ENCODE measurements at regions not wholly inside any gene's neighbourhood (a gene's known extent, or its start where the extent isn't known, plus 50 kb on each side); places are given as distances from the start of the nearest gene placed in this dataset.

- TF ChIP-seq CTCF (IDR thresholded peaks at IDR 0.05) (no peak), POLR2AphosphoS5 (IDR thresholded peaks at IDR 0.05) (no peak), POLR2A (IDR thresholded peaks at IDR 0.05) (no peak)
These were observed 757.7 kb upstream of the SEMA6A start for GRCh38 chr5:117332341-117332740.
